Right lobe of liver (tissue), 6 donors: ENCODE measurements at regions not wholly inside any gene's neighbourhood (a gene's known extent, or its start where the extent isn't known, plus 50 kb on each side); places are given as distances from the start of the nearest gene placed in this dataset.

Source experiments
- ATAC-seq, 4 donors: fragments of 200-7000 bp; cut with Tn5 transposase; one replicate each; pipeline ENCODE4 v1.9.1; 2020; ENCODE audit warnings: mild to moderate bottlenecking in 4 of 4, moderate library complexity in 4 of 4
- DNase-seq, 3 donors: peaks; one replicate each; pipeline ENCODE4 v3.0.0-alpha.2; 2020
- H3K27ac ChIP-seq, 3 donors: fragments of 200-600 bp; one replicate each; pipeline ENCODE4 v1.8.0; 2022
- H3K27me3 ChIP-seq, 2 donors: fragments of 200-600 bp; one replicate each; pipeline ENCODE4 v1.8.0; 2022
- H3K36me3 ChIP-seq, 4 donors: fragments of 200-600 bp; sonication (generic) in 1 of 4; one replicate each; pipeline versions ENCODE4 v1.5.1 to v1.8.0; 2017 to 2022; ENCODE audit warnings: control low read depth in 1 of 4
- H3K4me1 ChIP-seq, 4 donors: fragments of 200-600 bp; sonication (generic) in 1 of 4; one replicate each; pipeline versions ENCODE4 v1.5.1 to v1.8.0; 2017 to 2022; ENCODE audit warnings: control low read depth in 1 of 4
- H3K4me3 ChIP-seq, 3 donors: fragments of 200-600 bp; one replicate each; pipeline ENCODE4 v1.8.0; 2022
- H3K9me3 ChIP-seq, 4 donors: fragments of 200-600 bp; sonication (generic) in 1 of 4; one replicate each; pipeline versions ENCODE4 v1.5.1 to v1.8.0; 2017 to 2022; ENCODE audit warnings: control low read depth in 1 of 4
- POLR2A ChIP-seq: fragments of 450-650 bp; IDR thresholded peaks from one replicate; pipeline ENCODE4 v1.6.1; 2017; ENCODE audit warnings: antibody characterized with exemption, mild to moderate bottlenecking
- WGBS: methylation state at CpG from one replicate; pipeline ENCODE4 v1.1.6; 2018; ENCODE audit warnings: low coverage, low lambda C conversion rate; ENCODE audit not compliant: insufficient coverage; ENCODE audit errors: missing lambda C conversion rate; 5-methylcytosine and 5-hydroxymethylcytosine counted together
- intact Hi-C, 2 donors: fragments of 100-400 bp; cut with DNase I; formaldehyde crosslinking; loops; one replicate each; pipeline versions ENCODE4 v1.11.2 to v1.14.1; 2022
- TF ChIP-seq, protein P1 (sequence below), 4 donors: fragments of 200-600 bp in 3 of 4; fragments of 450-650 bp in 1 of 4; IDR thresholded peaks; one replicate each; pipeline versions ENCODE4 v1.5.1 to v1.8.0; 2016 to 2022; ENCODE audit warnings: antibody characterized with exemption in 4 of 4, mild to moderate bottlenecking in 2 of 4
- donor health status: DM: no; HTN: yes; CAD: no.
- donor health status: DM: no; HTN: no; CAD: no.
- donor health status: DM: no; HTN: no; CAD: no.
- donor health status: DM: no; HTN: yes; CAD: no.
- donor health status: DM: no; HTN: yes; CAD: no.

DNA sequence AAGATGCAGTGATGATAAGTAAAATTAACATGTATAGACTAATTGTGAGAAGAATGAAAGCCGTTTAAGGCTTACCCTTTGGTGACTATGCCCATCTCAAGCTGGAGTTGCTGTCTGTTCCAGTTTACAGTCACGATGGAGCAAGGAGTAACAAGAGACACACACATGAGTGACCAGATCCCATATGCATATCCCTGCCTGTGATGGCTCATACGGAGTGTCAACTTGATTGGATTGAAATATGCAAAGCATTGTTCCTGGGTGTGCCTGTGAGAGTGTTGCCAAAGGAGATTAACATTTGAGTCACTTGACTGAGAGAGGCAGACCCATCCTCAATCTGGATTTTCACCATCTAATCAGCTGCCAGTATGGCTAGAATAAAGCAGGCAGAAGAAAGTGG, 786.8 kb downstream of the FAM181B start:
- intact Hi-C loops = no loop called here
- Histone ChIP-seq H3K4me1 (no peaks in the 10 kb centered on the region), H3K27ac (no peak overlapping the region), H3K4me3 (no peak overlapping the region), H3K36me3 (no peaks in the 10 kb centered on the region), H3K9me3 (no peaks in the 10 kb centered on the region), H3K27me3 (no peaks in the 10 kb centered on the region)
- 63% methylated on average over 2 of the region's 3 CpGs for WGBS
- TF ChIP-seq, protein P1, sequence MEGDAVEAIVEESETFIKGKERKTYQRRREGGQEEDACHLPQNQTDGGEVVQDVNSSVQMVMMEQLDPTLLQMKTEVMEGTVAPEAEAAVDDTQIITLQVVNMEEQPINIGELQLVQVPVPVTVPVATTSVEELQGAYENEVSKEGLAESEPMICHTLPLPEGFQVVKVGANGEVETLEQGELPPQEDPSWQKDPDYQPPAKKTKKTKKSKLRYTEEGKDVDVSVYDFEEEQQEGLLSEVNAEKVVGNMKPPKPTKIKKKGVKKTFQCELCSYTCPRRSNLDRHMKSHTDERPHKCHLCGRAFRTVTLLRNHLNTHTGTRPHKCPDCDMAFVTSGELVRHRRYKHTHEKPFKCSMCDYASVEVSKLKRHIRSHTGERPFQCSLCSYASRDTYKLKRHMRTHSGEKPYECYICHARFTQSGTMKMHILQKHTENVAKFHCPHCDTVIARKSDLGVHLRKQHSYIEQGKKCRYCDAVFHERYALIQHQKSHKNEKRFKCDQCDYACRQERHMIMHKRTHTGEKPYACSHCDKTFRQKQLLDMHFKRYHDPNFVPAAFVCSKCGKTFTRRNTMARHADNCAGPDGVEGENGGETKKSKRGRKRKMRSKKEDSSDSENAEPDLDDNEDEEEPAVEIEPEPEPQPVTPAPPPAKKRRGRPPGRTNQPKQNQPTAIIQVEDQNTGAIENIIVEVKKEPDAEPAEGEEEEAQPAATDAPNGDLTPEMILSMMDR (IDR thresholded peaks at IDR 0.05) = no peak
- TF ChIP-seq POLR2A = no peak
- DNase-seq (no peak), ATAC-seq (no peak)

DNA sequence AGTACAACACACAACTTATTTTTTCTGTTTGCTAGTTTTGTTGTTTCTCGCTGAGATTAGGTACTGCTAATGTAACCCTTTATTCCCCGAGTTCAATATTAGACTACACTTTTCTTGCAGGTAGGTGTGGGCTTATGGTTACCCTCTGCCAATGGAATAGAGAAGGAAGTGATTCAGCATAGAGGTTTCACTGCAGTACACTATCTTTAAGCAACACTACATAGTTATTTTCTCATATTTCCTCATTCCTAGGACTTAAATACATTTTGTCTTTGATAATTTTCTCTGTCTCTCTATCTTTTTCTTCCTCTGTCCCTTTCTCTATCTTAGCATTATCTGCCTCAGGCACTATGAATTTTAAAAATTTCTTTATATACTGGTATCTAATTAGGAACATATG, 791.0 kb downstream of the FAM181B start:
- DNase-seq (no peak), ATAC-seq (no peak)
- intact Hi-C loops = no loop called here
- WGBS = 25% methylated on average over 2 of the region's 2 CpGs
- TF ChIP-seq, protein P1 (IDR thresholded peaks at IDR 0.05) = no peak
- no peak for TF ChIP-seq POLR2A
- H3K27ac ChIP-seq = no peak overlapping the region
- H3K27me3 ChIP-seq = no peaks in the 10 kb centered on the region
- no peak overlapping the region for H3K4me3 ChIP-seq
- no peaks in the 10 kb centered on the region for H3K4me1 ChIP-seq
- H3K36me3 ChIP-seq = no peaks in the 10 kb centered on the region
- H3K9me3 ChIP-seq = no peaks in the 10 kb centered on the region

DNA sequence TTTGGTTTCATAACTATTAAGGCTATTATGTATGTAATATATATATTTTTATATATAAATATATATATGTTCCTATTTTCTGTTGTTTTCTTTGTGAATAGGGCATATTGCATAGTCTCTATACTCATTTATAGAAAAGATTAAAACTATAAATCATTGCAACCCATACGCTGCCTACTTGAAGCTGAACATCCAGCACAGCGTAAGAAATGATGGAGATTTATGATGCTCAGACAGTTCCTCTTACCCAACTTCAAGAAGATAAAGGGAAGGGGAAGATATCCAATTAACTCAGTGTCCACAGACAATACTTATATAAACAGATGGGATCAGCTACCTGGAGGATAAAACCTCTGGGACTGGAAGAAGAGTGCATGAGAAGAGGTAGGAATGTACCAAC, 791.7 kb downstream of the FAM181B start:
- Histone ChIP-seq H3K9me3 (no peaks in the 10 kb centered on the region), H3K4me1 (no peaks in the 10 kb centered on the region), H3K4me3 (no peak overlapping the region), H3K27me3 (no peaks in the 10 kb centered on the region), H3K27ac (no peak overlapping the region), H3K36me3 (no peaks in the 10 kb centered on the region)
- no peak for ATAC-seq
- intact Hi-C loops = no loop called here
- DNase-seq = no peak
- TF ChIP-seq, protein P1 (IDR thresholded peaks at IDR 0.05) = no peak
- no peak for TF ChIP-seq POLR2A
- 44% methylated on average over 2 of the region's 2 CpGs for WGBS

DNA sequence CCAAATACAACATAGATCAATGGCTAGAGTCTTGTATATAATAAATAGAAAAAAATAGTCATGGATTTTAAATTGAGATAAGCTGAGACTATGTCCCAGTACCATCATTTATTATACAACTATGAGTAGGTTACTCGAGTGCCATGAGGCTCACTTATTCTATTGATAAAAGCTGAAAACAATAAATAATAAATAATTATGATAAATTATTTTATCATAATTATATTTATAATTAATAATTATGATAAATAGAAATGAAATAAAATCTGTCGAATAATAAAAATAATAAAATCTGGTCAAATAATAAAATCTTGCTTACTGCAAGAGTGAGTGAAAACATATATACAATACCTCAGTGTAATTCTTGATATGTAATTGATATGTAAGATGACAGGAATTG, 801.4 kb downstream of the FAM181B start:
- Histone ChIP-seq H3K27ac (no peak overlapping the region), H3K4me1 (no peaks in the 10 kb centered on the region), H3K9me3 (no peaks in the 10 kb centered on the region), H3K36me3 (no peaks in the 10 kb centered on the region), H3K27me3 (no peaks in the 10 kb centered on the region), H3K4me3 (no peak overlapping the region)
- DNase-seq (no peak), ATAC-seq (no peak)
- TF ChIP-seq, protein P1 (IDR thresholded peaks at IDR 0.05) = no peak
- WGBS = 63% methylated on average over 2 of the region's 2 CpGs
- intact Hi-C loops = no loop called here

DNA sequence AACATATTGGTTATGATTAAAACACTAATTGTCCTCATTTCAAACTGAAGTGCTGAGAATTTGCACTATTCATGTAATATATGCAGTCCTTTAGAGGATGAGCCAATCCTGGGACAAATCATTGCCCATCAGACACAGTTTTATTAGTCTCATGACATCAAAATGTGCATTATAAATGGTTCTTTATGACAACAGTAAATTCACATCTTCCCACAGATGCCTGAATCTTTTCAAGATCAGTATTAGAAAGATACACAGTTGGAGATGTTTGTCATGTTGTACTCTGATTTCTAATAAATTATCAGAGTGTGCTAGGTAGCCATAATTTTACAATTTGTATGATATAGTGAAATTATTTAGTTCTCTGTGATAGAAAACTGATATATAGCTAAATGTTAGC, 813.5 kb downstream of the FAM181B start:
- ATAC-seq = no peak
- Histone ChIP-seq H3K4me1 (no peaks in the 10 kb centered on the region), H3K27ac (no peak overlapping the region), H3K36me3 (no peaks in the 10 kb centered on the region), H3K9me3 (no peaks in the 10 kb centered on the region), H3K4me3 (no peak overlapping the region), H3K27me3 (no peaks in the 10 kb centered on the region)
- no peak for DNase-seq
- intact Hi-C loops = no loop called here
- TF ChIP-seq POLR2A = no peak
- TF ChIP-seq, protein P1 (IDR thresholded peaks at IDR 0.05) = no peak
